H1 (cell line): ENCODE measurements at regions not wholly inside any gene's neighbourhood (a gene's known extent, or its start where the extent isn't known, plus 50 kb on each side); places are given as distances from the start of the nearest gene placed in this dataset.

ENCODE experiments used
- CTCF ChIA-PET: fragments of 300-600 bp; sonication (Branson Sonifier 250); formaldehyde crosslinking; loops from one replicate; lab custom pipeline; 2021; ENCODE audit not compliant: partially characterized antibody; lab: Charles Lee
- POLR2A ChIA-PET: fragments of 300-600 bp; sonication (Branson Sonifier 250); formaldehyde crosslinking; loops from one replicate; lab custom pipeline; 2021; ENCODE audit warnings: inconsistent platforms; ENCODE audit not compliant: partially characterized antibody; lab: Charles Lee
- DNase-seq, 2 experiments: peaks; one replicate each; pipeline versions ENCODE4 v3.0.0 to v3.0.0-alpha.2; 2010 to 2022; ENCODE audit warnings: low spot score in 2 of 2, low read depth in 1 of 2, mixed read lengths in 1 of 2
- FAIRE-seq: peaks from 2 replicates; lab custom pipeline; 2011; peaks lifted over from hg19 to GRCh38; lab: Jason Lieb, UNC
- H2AFZ ChIP-seq: 2 replicates; pipeline ENCODE4 v1.8.1; 2012; ENCODE audit warnings: low read length, inconsistent platforms
- H2AK5ac ChIP-seq: 2 replicates; pipeline ENCODE4 v1.6.1; 2013; ENCODE audit warnings: low read depth, low read length
- H2BK120ac ChIP-seq: replicated peaks from 2 replicates; pipeline ENCODE3; 2013; ENCODE audit warnings: low read depth, low read length, inconsistent platforms
- H2BK12ac ChIP-seq: 2 replicates; pipeline ENCODE4 v1.6.1; 2013; ENCODE audit warnings: low read depth, low read length
- H2BK15ac ChIP-seq: 2 replicates; pipeline ENCODE4 v1.6.1; 2013; ENCODE audit warnings: low read length
- H2BK20ac ChIP-seq: 2 replicates; pipeline ENCODE4 v1.6.1; 2013; ENCODE audit warnings: low read length
- H2BK5ac ChIP-seq: 2 replicates; pipeline ENCODE4 v1.6.1; 2013; ENCODE audit warnings: low read depth, low read length
- H3K14ac ChIP-seq: 2 replicates; pipeline ENCODE4 v1.6.1; 2013; ENCODE audit warnings: inconsistent platforms; ENCODE audit not compliant: insufficient read length
- H3K18ac ChIP-seq: 2 replicates; pipeline ENCODE4 v1.6.1; 2013; ENCODE audit warnings: low read length; ENCODE audit errors: extremely low read depth
- H3K23ac ChIP-seq: 2 replicates; pipeline ENCODE4 v1.6.1; 2013; ENCODE audit warnings: inconsistent platforms; ENCODE audit not compliant: insufficient read length
- H3K23me2 ChIP-seq: 2 replicates; pipeline ENCODE4 v1.6.1; 2013; ENCODE audit warnings: low read depth, low read length
- H3K27ac ChIP-seq: 2 replicates; pipeline ENCODE4 v1.6.1; 2011; ENCODE audit warnings: low read depth, low read length, inconsistent platforms
- H3K27me3 ChIP-seq, 4 experiments: replicated peaks in 1 of 4; 1 replicate in 1 of 4; 2 replicates in 3 of 4; pipeline versions ENCODE4 v1.6.1 to v1.8.1; 2011 to 2013; ENCODE audit warnings: low read length in 3 of 4, mild to moderate bottlenecking in 3 of 4, inconsistent platforms in 2 of 4, mixed read lengths in 2 of 4, moderate library complexity in 1 of 4; ENCODE audit not compliant: control insufficient read depth in 3 of 4, insufficient read depth in 3 of 4; ENCODE audit errors: extremely low read depth in 1 of 4
- H3K36me3 ChIP-seq, 4 experiments: 2 replicates each; pipeline versions ENCODE4 v1.6.1 to v1.8.1; 2011 to 2013; ENCODE audit warnings: mild to moderate bottlenecking in 4 of 4, low read length in 3 of 4, moderate library complexity in 2 of 4, control low read depth in 1 of 4, inconsistent platforms in 1 of 4; ENCODE audit not compliant: insufficient read depth in 4 of 4, control insufficient read depth in 2 of 4
- H3K4ac ChIP-seq: replicated peaks from 2 replicates; pipeline ENCODE3; 2013; ENCODE audit warnings: low read length, low read depth, mixed read lengths, inconsistent platforms; ENCODE audit not compliant: insufficient read length
- H3K4me1 ChIP-seq, 4 experiments: replicated peaks in 1 of 4; 1 replicate in 1 of 4; 2 replicates in 3 of 4; pipeline versions ENCODE4 v1.6.1 to v1.8.1; 2011 to 2013; ENCODE audit warnings: low read length in 3 of 4, inconsistent platforms in 2 of 4, mixed read lengths in 1 of 4; ENCODE audit not compliant: insufficient read depth in 4 of 4, control insufficient read depth in 3 of 4
- H3K4me2 ChIP-seq, 2 experiments: 2 replicates each; pipeline versions ENCODE4 v1.6.1 to v1.8.1; 2011 to 2013; ENCODE audit warnings: low read depth in 2 of 2, low read length in 2 of 2, control low read depth in 1 of 2, inconsistent platforms in 1 of 2, mild to moderate bottlenecking in 1 of 2; ENCODE audit not compliant: insufficient read depth in 1 of 2
- H3K4me3 ChIP-seq, 4 experiments: fragments of 200-600, 300-600 bp in 1 of 4; sonication (generic), shearing (Covaris generic), sonication (Bioruptor Twin) in 1 of 4; 2 replicates each; pipeline versions ENCODE4 v1.5.1 to v1.8.1; 2011 to 2016; ENCODE audit warnings: low read length in 4 of 4, low read depth in 3 of 4, control low read depth in 2 of 4, inconsistent platforms in 2 of 4, mild to moderate bottlenecking in 2 of 4, mixed read lengths in 1 of 4, moderate library complexity in 1 of 4; ENCODE audit not compliant: insufficient read depth in 2 of 4; ENCODE audit errors: extremely low read depth in 1 of 4
- H3K56ac ChIP-seq: replicated peaks from 2 replicates; pipeline ENCODE3; 2013; ENCODE audit warnings: low read depth, mild to moderate bottlenecking, mixed read lengths, low read length, inconsistent platforms; ENCODE audit not compliant: insufficient read length
- H3K79me1 ChIP-seq: 2 replicates; pipeline ENCODE4 v1.6.1; 2013; ENCODE audit warnings: low read depth, low read length, control low read depth
- H3K79me2 ChIP-seq, 2 experiments: 2 replicates each; pipeline versions ENCODE4 v1.6.1 to v1.8.1; 2012 to 2013; ENCODE audit warnings: low read length in 2 of 2, mild to moderate bottlenecking in 2 of 2, inconsistent platforms in 1 of 2; ENCODE audit not compliant: insufficient read depth in 2 of 2, control insufficient read depth in 1 of 2
- H3K9ac ChIP-seq, 4 experiments: replicated peaks in 1 of 4; 1 replicate in 1 of 4; 2 replicates in 3 of 4; pipeline versions ENCODE4 v1.6.1 to v1.8.1; 2011 to 2013; ENCODE audit warnings: low read depth in 3 of 4, low read length in 3 of 4, control low read depth in 2 of 4, mild to moderate bottlenecking in 2 of 4, moderate library complexity in 2 of 4, inconsistent platforms in 1 of 4; ENCODE audit errors: extremely low read depth in 1 of 4
- H3K9me3 ChIP-seq, 2 experiments: 2 replicates each; pipeline versions ENCODE4 v1.6.1 to v1.8.1; 2012 to 2013; ENCODE audit warnings: mild to moderate bottlenecking in 2 of 2, moderate library complexity in 2 of 2, control low read depth in 1 of 2, inconsistent platforms in 1 of 2, low read depth in 1 of 2, low read length in 1 of 2, mixed read lengths in 1 of 2; ENCODE audit not compliant: insufficient read depth in 2 of 2
- H4K20me1 ChIP-seq, 2 experiments: replicated peaks in 1 of 2; 2 replicates each; pipeline versions ENCODE3 to v1.8.1; 2011 to 2013; ENCODE audit warnings: inconsistent platforms in 2 of 2, low read length in 2 of 2, mild to moderate bottlenecking in 1 of 2; ENCODE audit not compliant: insufficient read depth in 2 of 2, control insufficient read depth in 1 of 2
- H4K5ac ChIP-seq: 2 replicates; pipeline ENCODE4 v1.6.1; 2013; ENCODE audit warnings: low read length, low read depth, mixed read lengths, inconsistent platforms; ENCODE audit not compliant: insufficient read length
- H4K8ac ChIP-seq: 2 replicates; pipeline ENCODE4 v1.8.0; 2013; ENCODE audit warnings: mild to moderate bottlenecking, moderate library complexity, low read length, inconsistent platforms; ENCODE audit not compliant: insufficient read depth; ENCODE audit errors: extremely low read depth
- H4K91ac ChIP-seq: replicated peaks from 2 replicates; pipeline ENCODE3; 2013; ENCODE audit warnings: low read length, mixed read lengths, inconsistent platforms; ENCODE audit not compliant: insufficient read length
- CHD1 ChIP-seq: IDR thresholded peaks from 2 replicates; pipeline ENCODE4 v1.6.1; 2012; ENCODE audit warnings: low read depth, low read length, improper control_type of control experiment
- HDAC2 ChIP-seq, 2 experiments: fragments of 300-600 bp in 1 of 2; sonication (generic) in 1 of 2; IDR thresholded peaks; 2 replicates each; pipeline ENCODE4 v1.6.1; 2011 to 2012; ENCODE audit warnings: low read depth in 2 of 2, low read length in 2 of 2, mild to moderate bottlenecking in 2 of 2, moderate library complexity in 2 of 2, borderline replicate concordance in 1 of 2, inconsistent platforms in 1 of 2
- WGBS, 2 experiments: shearing (Covaris generic) in 1 of 2; methylation state at CpG; one replicate each; pipeline versions ENCODE4 v1.1.6 to v1.1.7; 2013 to 2015; ENCODE audit warnings: low lambda C conversion rate in 2 of 2, mixed read lengths in 2 of 2, inconsistent platforms in 1 of 2, low coverage in 1 of 2, missing lambda C conversion rate in 1 of 2; ENCODE audit not compliant: insufficient replicate concordance in 2 of 2, insufficient coverage in 1 of 2, insufficient read length in 1 of 2; ENCODE audit errors: extremely low coverage in 1 of 2, missing lambda C conversion rate in 1 of 2; 5-methylcytosine and 5-hydroxymethylcytosine counted together

DNA sequence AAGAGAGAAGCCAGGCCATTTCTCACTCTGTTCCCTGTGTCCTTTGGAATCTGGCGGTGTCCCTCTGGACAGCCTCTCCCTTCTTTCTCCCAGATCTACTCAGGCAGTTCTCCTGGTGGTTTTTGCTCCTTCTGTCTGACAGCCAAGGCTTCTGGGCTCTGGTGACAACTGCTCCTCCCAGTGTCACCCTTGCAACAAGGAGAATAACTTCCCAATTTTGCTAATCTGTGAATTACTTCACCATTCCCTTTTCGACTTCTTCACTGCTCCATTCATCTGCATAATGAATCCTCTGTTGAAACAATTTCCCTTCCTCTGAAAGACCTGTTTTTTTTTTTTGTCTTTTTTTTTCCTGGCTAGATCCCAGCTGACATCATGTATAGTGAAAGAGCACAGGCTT, 56.3 kb upstream of the PDE3B start:
- no peak for DNase-seq
- no peak overlapping the region for H2BK15ac ChIP-seq
- H2AK5ac ChIP-seq = no peak overlapping the region
- no peak overlapping the region for H2BK20ac ChIP-seq
- WGBS, 2 experiments = 98% methylated on average over 2 of the region's 2 CpGs; no CpG with 5 or more reads in 1 of the 2 experiments
- no peak overlapping the region for H3K4ac ChIP-seq
- POLR2A ChIA-PET = no interaction called here
- no peak overlapping the region for H4K5ac ChIP-seq
- CTCF ChIA-PET = no interaction called here
- no peak overlapping the region for H2AFZ ChIP-seq
- no peak overlapping the region for H2BK12ac ChIP-seq
- TF ChIP-seq HDAC2 (IDR thresholded peaks at IDR 0.05; ENCODE audit: borderline replicate concordance in 1 of 2, low read depth in 2 of 2, low read length in 2 of 2) (no peak), CHD1 (no peak)
- no peak overlapping the region for H3K56ac ChIP-seq
- H3K14ac ChIP-seq = no peak overlapping the region
- H4K20me1 ChIP-seq = no peaks in the 10 kb centered on the region
- H4K8ac ChIP-seq = no peak overlapping the region
- H3K79me1 ChIP-seq = no peaks in the 10 kb centered on the region
- no peak overlapping the region for H2BK5ac ChIP-seq
- H3K9ac ChIP-seq = no peak overlapping the region
- H3K36me3 ChIP-seq = no peaks in the 10 kb centered on the region
- FAIRE-seq = no peak
- no peak overlapping the region for H3K27ac ChIP-seq
- no peak overlapping the region for H3K23ac ChIP-seq
- H3K79me2 ChIP-seq = no peaks in the 10 kb centered on the region
- H2BK120ac ChIP-seq = no peak overlapping the region
- no peak overlapping the region for H3K4me3 ChIP-seq
- H4K91ac ChIP-seq = no peak overlapping the region
- H3K27me3 ChIP-seq = no peaks in the 10 kb centered on the region
- H3K23me2 ChIP-seq = no peaks in the 10 kb centered on the region
- peaks cover 0 to 4% of the 10 kb centered on the region in 2 experiments; a peak in 1 of 4 replicates for H3K9me3 ChIP-seq
- no peak overlapping the region for H3K4me2 ChIP-seq
- no peak overlapping the region for H3K18ac ChIP-seq
- no peaks in the 10 kb centered on the region for H3K4me1 ChIP-seq
